Ecto neural progenitor cell (in vitro differentiated cells): ENCODE measurements at regions not wholly inside any gene's neighbourhood (a gene's known extent, or its start where the extent isn't known, plus 50 kb on each side); places are given as distances from the start of the nearest gene placed in this dataset.

Source experiments
- DNase-seq: peaks from one replicate; pipeline ENCODE4 v3.0.0-alpha.2; 2018; ENCODE audit warnings: low spot score

DNA sequence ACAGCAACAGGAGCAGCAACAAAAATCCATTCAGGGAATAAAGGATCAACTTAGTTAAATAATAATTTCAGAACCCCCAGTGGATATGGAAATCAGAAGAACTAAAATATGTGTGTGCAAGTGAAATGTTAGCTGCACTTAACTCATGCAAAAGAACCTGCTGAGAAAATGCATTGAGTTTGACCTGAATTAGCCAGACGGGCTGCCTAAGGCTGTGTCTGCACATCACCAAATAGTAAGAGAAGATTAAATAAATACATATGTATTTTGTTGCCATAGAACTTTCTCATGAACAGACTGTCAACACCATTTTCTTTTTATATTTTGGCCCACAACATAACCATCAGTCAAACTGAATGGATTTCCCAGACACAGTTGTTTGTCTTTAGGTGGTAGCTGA is 262.0 kb upstream of the PIK3C3 start:
- DNase-seq, result no peak

DNA sequence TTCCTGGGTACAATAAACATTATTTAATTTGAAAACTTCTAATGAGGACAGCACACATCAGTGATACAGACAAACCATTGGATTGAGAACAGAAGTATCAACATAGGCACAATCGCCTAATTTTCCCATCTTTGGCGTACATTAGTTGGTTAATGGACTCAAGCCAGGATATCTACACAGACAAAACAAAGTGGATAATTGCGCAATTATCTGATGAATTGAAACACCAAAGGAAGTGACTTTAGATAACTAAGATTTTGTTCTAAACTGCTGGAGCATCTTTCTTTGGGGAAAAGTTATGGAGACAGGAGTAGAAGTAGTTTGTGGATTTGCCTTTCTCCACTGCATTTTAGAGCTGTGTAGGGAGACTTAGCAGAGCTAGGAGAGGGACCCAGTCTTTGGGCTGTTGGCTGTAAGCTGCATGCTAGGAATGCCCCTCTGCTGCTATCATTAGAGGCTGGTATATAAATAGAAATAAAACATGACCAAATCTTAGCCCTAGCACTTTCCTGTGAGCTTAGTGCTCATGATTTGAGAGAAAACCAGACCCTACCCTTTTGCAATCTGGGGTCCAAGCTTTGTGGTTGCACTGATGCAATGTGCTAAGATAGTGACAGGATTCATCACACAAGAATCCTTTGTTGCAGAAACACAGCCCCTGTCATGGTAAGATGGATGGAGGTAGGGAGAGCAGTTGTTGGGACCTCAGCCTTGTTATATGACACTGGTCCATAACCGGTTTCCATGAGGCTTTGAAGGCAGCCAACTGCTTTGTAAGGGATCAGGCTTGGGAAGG is 264.5 kb upstream of the PIK3C3 start:
- no peak for DNase-seq

DNA sequence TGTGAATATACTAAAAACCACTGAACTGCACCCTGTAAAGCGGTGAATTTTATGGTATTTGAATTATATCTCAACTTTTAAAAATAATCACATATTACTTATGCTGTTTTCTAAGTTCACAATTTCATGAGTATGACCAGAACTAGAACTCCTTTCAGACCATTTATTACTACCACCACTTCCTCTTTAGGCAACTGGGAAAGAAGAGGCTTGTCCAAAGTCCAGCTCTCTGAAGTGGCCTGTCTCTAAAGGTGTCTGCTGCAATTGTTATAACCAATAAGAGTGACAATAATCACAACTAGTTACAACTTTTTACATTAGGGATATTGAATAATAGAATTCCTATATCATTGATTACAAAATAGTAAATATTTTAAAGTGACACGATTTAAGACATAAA is 267.9 kb upstream of the PIK3C3 start:
- DNase-seq, result no peak

DNA sequence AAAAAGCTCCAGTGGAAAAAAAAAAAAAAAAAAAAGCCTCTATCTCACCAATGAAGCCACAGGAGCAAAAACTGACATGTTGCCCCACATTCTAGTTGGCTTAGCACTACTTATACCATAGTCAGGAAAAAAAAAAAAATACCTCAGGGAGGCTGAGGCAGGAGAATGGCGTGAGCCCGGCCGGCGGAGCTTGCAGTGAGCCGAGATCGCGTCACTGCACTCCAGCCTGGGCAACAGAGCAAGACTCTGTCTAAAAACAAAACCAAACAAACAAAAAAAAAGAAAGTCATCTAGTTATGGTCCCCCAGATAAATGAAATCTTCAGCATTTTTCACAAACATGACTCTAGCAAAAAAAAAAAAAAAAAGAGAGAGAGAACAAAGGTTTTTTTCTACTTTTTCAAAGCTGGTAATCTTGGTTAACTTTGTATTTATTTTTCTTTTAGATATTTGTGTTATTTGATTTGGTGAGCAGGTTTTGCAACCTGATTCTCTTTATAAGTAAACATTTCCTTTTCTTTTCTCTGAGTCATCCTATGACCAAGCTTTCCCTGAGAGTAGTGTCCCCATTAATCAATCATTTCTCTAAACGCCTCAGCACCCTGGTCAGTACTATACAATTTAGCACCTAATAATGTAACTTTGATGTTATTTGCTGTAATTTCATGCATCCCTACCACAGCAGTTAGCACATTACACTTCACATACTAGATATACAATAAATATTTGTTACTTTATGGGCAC is 273.7 kb upstream of the PIK3C3 start:
- no peak for DNase-seq

DNA sequence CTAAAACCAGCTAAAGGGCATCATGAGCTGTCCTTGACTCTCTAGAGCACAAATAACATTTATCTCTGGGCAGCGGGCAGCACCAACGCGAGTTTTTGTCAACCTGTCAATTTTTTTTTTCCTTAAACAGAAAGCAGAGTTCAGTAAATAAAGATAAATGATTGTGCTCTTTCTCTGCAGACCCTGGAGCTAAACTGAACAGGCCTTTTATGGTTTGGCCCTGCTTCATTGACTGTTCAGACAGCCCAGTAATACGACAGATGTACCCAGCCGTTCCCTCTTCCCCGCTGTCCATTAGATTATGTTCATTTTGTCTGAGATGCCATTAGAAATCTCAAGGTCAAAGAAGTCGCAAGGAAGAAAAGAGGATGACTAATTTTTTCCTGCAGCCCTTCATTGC is 280.5 kb upstream of the PIK3C3 start:
- DNase-seq, result no peak

DNA sequence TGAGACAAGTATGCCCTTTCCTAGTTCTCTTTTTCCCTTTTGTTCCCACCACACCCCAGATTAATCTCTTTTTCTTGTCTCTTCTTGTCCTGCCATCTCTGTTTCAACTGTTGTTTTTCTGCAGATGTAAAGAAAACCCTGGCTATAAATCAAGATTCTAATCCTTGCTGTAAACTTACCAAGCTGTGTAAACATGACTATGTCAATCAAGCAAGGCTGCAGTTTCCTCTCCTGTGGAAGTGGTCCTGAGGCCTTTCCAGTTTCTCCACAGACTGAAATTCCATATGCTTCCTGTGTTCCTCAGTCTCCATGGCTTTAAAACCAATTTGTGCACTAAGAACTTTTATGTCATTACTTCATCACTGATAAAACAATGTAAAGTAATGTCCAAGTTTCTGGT is 288.8 kb upstream of the PIK3C3 start:
- DNase-seq, result no peak

DNA sequence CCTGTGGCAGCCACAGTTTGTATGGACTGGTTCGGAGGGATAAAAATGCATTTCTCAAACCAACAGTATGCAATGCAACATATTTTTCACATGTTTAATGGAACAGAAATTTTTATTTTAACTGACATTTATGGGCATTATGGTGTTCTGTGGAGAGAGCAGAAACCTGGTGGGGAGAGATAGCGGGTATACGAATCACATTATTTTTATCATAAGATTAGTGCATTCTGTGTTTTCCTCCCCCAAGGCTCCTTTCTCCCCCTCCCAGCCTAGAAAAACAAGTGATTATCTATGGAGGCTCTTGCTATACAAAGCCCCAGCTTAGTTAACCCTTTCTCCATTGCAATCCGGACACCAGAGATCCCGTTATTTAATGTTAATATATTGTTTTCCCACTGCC is 289.8 kb upstream of the PIK3C3 start:
- no peak for DNase-seq

DNA sequence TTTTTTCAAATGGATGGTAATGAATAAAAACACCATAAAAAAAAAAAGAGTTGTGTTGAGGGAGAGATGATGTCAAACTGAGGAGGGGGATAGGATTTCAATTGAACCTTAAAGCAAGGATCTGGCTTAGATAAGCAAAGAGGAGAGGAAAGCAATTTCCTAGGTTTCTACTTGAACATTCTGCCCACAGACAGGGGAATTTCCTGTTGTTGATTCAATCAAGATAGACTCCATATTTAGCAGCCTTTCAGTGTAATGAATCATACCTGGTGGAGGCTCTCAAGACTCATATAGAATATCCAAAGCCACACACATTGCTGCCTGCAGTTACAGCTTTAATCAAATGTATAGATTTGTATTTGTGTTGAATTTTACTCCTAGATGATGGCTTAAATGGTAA is 294.4 kb upstream of the PIK3C3 start:
- DNase-seq, result no peak

DNA sequence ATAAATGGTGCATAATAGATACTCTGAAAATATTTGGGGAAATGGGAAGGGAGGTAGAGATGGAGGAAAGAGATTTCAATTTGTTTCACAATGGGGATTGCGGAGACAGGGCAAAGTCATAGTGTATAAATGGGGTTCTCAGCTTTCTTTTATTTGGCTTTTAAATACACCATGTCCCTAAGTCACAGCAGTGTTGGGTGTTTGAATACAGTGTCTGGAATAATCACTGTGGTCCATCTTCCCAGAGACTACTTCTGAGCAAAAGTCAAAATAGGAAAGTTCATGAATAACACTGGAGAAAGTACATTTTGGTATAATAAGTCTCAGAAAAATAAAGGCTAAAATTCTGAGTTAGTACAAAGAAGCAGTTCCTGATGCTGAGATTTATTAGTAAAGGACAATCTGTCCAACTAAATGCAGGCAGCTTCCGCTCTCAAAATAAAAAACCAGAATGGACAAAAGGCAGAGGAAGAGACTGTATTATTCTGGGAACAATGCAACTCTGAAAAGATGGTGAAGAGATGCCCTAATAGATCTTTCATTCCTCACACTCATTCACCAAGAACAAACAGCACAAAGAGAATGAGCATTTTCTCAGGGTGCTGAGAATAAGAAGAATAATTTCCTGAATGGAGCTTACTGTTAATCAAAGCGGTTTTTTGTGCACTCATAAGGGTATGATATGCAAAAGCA is 295.4 kb upstream of the PIK3C3 start:
- no peak for DNase-seq

DNA sequence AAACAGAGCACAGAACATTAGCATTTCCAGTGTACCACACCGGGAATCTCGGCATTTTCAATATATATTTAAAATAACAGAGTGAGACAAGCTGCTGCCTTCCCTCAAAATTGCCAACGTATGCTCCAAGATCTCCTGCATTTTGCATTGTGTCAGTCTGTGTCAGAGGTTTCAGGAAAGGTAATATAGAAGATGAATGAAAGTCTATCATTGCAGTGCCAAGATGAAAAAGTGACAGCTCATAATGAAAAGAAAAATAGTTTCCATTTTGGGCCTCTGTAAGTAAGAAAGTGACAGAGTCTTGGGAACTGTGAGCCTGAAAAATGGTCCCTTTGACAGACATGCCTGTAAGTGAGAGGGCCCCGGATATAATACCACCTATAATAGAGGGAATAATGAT is 297.8 kb upstream of the PIK3C3 start:
- DNase-seq, result no peak

DNA sequence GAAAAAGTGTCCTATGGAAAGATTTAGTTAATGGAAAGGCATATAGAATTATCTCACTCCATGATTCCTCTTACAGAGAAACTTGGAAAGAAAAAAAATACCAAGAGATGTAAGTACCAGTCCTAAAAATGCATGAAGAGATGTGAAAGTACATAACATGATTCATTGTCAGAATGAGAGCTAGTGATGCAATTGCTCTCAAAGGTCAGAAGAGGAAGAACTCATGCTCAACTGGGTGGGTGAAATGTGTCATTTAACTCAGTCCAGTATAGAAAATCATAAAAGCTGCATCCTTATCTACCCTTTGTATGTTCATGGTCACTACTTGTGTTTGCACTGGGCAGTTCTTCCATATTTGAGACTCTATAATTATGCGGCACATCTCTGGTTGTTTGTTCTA is 300.0 kb upstream of the PIK3C3 start:
- DNase-seq, result no peak

DNA sequence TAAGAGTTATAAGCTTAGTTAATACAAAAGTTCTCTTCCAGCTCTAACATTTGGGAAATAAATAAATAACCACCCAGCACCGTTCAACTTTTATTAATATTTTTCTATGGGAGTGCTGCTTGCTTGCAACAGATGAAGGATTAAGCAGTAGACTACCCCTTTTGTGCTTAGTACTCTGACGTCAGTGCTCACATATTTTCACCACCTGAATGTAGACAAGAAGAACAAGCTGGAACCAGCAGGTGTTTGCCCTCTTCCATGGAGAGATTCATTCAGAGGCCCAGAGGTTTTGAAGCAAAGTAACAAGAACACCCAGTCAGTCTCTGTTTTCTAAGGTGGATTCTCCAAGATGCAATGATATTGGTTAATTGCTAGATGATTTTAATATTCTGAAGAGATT is 307.1 kb upstream of the PIK3C3 start:
- no peak for DNase-seq

DNA sequence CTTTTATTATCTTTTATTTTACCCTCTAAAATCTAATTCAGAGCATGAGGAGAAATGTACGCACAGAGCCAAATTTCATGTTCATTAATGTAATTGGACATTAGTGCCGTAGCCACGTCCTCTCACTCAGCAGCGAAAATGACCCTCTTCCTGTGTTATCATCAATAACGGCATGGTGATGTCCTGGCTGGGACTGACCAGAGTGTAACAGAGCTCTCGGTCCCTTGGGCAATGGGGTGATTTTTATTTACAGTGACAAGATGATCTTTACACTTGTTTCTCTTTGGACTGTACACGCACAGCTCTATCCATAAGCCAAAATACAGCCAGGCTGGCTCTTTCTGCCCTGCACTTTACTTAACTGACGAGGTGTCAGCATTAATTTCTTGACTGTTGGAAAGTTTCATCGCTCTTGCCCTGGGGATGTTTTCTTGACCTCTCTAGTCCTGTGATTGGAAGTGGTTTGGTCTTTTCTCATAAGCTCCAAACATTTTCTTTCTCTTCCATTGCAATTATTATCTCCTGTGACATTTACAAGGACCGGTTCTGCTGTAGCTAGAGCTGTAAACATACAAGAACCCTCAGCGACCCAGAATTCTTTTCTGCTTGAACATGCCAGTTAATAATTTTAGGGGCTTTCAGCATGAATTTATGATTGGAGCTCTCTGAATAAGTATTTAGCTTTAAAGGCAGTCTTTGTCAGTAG is 308.0 kb upstream of the PIK3C3 start:
- DNase-seq, result no peak

DNA sequence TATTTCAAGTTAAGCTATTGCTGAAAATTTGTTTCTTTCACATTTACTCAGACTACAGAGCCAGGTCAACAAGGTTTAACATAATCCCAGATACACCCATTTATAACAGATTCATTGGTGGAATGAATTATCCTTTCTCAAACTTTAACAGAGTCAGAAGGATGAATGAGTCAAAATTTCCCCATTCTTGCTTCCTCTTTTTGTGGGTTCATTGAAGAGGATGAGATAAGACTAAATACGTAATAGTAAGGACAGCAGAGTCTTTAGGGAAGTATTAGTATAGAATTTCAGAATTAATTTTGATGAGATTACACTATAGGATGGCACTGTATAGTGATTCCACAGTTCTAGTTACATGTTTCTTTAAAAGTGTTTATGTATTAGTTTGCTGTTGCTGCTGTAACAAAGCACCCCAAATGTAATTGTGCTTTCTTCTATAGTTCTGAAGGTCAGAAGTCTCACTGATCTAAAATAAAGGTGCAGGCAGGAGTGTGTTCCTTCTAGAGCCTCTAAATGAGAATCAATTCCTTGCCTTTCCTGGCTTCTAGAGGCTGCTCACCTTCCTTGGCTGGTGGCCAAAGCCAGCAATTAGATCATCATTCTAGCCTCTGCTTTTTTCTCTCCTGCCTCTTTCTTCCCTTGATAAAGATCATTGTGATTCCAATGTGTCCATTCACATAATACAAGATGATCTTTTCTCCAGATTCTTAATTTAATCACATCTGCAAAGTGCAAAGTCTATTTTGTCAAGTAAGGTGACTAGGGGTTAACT is 309.3 kb upstream of the PIK3C3 start:
- no peak for DNase-seq

DNA sequence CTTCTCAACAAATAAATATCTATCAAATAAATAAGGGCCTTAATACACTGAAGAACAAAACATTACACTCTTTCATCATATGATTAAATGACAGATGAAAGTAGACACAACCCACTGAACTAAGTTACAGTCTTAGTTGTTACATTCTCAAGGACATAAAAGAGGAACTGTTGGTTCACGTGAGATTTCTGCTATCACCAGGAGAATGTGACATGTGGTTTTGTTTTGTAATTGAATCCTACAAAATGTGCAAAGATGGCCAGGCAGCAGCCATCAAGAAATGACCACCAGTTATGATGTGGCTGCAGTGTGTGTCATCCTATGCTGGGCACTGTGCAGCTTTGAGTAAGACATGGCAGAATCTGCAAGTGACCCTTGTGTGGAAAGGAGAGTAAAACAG is 310.6 kb upstream of the PIK3C3 start:
- no peak for DNase-seq

DNA sequence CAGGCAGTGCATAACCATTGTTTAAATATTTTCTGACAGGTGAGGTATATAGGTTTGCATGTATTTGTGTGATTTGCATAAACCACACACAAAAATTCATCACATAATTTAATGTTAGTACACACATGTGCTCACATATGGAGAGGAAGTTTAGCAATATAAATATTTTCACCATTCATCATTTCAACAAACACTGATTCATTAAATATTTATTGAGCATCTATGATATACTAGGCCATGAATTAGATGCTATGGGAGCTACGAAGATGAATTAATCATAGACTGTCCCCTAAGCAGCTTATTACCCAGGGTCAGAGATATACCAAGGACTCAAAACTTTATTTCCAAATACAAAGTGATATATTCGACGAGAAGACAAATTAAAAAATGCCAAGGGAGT is 311.6 kb upstream of the PIK3C3 start:
- no peak for DNase-seq

DNA sequence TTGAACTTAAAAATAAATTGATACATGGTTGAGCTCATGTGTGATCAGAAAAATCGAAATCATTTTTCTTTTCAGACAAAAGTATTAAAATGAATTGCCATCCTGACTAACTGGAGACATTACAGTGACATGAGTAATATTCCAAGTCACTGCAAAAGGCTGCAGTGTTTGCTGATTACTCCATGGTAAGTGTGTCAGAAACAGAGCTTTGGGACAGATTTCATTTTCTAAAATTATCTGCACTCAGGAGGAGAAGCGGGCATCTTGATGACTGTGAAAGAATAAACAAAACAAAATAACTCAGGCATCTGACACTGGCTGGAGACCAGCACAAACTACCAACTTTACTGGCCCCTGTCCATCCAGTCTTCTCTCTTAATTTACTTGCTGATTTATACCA is 312.3 kb upstream of the PIK3C3 start:
- no peak for DNase-seq

DNA sequence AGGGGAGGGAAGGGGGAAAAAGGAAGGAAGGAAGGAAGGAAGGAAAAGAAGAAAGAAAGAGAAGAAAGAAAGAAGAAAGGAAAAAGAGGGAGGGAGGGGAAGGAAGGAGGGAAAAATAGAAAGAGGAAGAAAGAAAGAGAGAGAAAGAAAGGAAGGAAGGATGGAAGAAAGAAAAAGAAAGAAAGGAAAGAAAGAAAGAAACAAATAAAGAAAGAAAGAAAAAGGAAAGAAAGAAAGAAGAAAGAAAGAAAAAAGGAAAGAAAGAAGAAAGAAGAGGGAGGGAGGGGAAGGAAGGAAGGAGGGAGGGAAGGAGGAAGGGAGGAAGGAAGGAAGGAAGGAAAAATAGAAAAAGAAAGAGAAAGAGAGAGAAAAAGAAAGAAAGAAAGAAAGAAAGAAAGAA is 315.8 kb upstream of the PIK3C3 start:
- DNase-seq, result no peak

DNA sequence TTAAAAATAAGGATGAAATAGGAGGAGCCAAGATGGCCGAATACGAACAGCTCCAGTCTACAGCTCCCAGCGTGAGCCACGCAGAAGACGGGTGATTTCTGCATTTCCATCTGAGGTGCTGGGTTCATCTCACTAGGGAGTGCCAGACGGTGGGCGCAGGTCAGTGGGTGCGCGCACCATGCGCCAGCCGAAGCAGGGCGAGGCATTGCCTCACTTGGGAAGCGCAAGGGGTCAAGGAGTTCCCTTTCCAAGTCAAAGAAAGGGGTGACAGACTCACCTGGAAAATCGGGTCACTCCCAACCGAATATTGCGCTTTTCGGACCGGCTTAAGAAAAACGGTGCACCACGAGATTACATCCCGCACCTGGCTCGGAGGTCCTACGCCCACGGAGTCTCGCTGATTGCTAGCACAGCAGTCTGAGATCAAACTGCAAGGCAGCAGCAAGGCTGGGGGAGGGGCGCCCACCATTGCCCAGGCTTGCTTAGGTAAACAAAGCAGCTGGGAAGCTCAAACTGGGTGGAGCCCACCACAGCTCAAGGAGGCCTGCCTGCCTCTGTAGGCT is 323.2 kb upstream of the PIK3C3 start:
- peak; percentile 51 for DNase-seq

DNA sequence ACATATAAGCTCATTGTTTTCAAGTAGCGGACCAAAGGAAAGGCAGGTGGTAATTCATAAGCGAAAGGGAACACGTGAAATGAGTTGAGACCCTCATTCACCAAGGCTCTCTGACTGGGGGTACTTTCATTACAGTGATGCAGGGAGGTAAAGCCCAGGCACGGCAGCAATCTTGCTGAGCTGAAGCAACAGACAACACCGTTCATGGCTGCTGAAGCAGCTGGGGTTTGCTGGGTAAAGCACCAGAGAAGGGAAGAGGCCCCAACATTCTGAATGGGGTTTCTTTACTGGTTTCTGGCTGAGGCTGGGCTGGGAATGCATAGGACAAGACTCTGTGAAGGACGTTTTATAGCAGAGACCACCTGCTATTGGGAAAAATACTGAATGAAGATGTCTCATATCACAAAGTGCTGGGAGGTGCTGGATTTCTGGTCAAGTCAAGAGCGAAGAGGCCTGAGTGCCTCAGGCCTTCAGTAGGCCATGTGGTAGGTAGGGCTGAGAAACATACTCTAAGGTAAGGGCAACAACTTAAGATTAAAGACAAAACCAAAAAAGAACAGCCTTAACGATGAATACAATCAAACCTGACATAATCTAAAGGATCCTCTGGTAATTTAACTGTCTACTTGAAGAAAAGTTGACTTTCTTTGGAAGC is 324.7 kb upstream of the PIK3C3 start:
- no peak for DNase-seq

DNA sequence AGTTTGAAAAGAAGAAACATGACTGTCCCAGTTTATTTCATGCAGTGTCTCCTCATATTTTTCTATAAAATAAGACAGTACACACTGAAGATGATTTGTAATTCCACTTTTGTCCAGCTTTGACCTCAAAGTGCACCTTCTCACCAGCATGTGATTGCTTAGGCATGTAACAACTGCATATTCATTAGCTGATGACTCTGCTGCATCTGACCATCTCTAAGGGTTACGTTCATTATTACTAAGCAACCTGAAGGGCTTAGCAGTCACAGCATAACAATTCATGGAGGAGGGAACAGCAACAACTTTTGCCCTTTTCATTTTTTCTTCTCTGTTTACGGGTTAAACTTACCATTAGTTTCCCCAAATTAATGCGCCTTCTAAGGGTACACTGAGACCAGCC is 330.6 kb upstream of the PIK3C3 start:
- DNase-seq, result no peak
